ENCODE measurements at regions not wholly inside any gene's neighbourhood (a gene's known extent, or its start where the extent isn't known, plus 50 kb on each side); places are given as distances from the start of the nearest gene placed in this dataset.

DNA sequence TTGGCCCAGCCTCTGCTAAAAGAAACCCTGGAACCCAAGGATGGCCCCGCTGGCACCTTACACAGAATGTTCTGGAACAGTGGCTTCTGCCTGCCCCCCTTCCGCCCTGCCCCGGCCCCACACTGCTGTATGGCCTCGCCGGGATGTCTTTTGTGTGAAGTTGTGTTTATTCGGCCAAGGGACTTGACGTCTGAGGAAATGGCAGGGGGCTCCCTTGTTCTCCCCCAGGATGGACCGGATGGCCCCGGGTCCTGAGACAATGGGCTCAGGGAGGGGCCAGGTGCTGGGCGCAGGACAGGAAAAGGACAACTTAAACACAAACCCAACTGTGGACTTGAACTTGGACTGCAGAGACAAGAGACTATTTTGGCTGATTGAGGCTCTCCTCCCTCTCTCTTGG, 81.6 kb upstream of the GSE1 start:
- Histone ChIP-seq H2BK20ac (ENCODE audit: low read depth, low read length, poor library complexity, severe bottlenecking) (no peak overlapping the region), H3K27ac (ENCODE audit: insufficient read length, low read depth, low read length) (no peak overlapping the region), H2AK5ac (ENCODE audit: insufficient read length, low read length) (no peak overlapping the region), H2BK12ac (ENCODE audit: insufficient read length, low read depth, low read length) (no peak overlapping the region), H4K8ac (replicated peaks; ENCODE audit: insufficient read length, low read depth, low read length) (no peak overlapping the region), H2AFZ (ENCODE audit: low read length) (no peak overlapping the region), H3K79me2 (ENCODE audit: insufficient read depth, low read length) (no peaks in the 10 kb centered on the region), H4K20me1 (ENCODE audit: control insufficient read depth, insufficient read depth, insufficient read length) (no peaks in the 10 kb centered on the region), H2BK120ac (ENCODE audit: low read depth, low read length, poor library complexity, severe bottlenecking) (no peak overlapping the region), H4K5ac (ENCODE audit: insufficient read length, low read depth, low read length) (no peak overlapping the region), H3T11ph (ENCODE audit: low read length) (no peak overlapping the region), H3K56ac (ENCODE audit: insufficient read length, low read depth, low read length) (no peak overlapping the region), H3K27me3 (ENCODE audit: insufficient read depth, low read length) (no peaks in the 10 kb centered on the region), H3K23ac (ENCODE audit: insufficient read length, low read depth, low read length) (no peak overlapping the region), H3K4ac (ENCODE audit: low read depth, low read length) (no peak overlapping the region), H3K9ac (ENCODE audit: extremely low read depth, insufficient read length, low read length) (no peak overlapping the region), H3K79me1 (ENCODE audit: insufficient read depth, low read depth, low read length, poor library complexity, severe bottlenecking) (no peaks in the 10 kb centered on the region), H3K23me2 (ENCODE audit: insufficient read length, low read depth, low read length, poor library complexity, severe bottlenecking) (no peaks in the 10 kb centered on the region), H3K18ac (ENCODE audit: insufficient read length, low read depth, low read length) (no peak overlapping the region), H2BK5ac (ENCODE audit: insufficient read length, low read length) (no peak overlapping the region), H2BK15ac (ENCODE audit: low read depth, low read length) (no peak overlapping the region), H3K9me3 (ENCODE audit: control insufficient read depth, low read depth, low read length) (no peaks in the 10 kb centered on the region), H4K91ac (ENCODE audit: insufficient read length, low read depth, low read length) (no peak overlapping the region), H3K4me1 (ENCODE audit: insufficient read depth, low read length) (peaks cover 3% of the 10 kb centered on the region; the same call in 1 of the 2 replicates), H3K14ac (ENCODE audit: insufficient read depth, low read length) (no peak overlapping the region), H3K4me2 (ENCODE audit: insufficient read depth, insufficient read length, low read length) (no peak overlapping the region)
- Mint-ChIP-seq H3K4me3 (no peak overlapping the region), H3K9me3 (no peaks in the 10 kb centered on the region), H3K4me1 (peaks cover 16 to 20% of the 10 kb centered on the region in 2 experiments), H3K27me3 (ENCODE audit: low read depth) (peaks cover 3% of the 10 kb centered on the region; the same call in 1 of the 2 replicates), H3K27ac (peak overlapping the region in 1 of 3 experiments; percentile 85; a peak in 2 of 7 replicates), H3K36me3 (ENCODE audit: insufficient read depth in 1 of 3, low read depth in 3 of 3) (no peaks in the 10 kb centered on the region; a peak in 1 of 7 replicates)
- no CpG with 5 or more reads among the region's 10 CpGs for WGBS (ENCODE audit: extremely low coverage, insufficient read length, low lambda C conversion rate)
- DNase-seq: no peak
- TF ChIP-seq, protein P1, sequence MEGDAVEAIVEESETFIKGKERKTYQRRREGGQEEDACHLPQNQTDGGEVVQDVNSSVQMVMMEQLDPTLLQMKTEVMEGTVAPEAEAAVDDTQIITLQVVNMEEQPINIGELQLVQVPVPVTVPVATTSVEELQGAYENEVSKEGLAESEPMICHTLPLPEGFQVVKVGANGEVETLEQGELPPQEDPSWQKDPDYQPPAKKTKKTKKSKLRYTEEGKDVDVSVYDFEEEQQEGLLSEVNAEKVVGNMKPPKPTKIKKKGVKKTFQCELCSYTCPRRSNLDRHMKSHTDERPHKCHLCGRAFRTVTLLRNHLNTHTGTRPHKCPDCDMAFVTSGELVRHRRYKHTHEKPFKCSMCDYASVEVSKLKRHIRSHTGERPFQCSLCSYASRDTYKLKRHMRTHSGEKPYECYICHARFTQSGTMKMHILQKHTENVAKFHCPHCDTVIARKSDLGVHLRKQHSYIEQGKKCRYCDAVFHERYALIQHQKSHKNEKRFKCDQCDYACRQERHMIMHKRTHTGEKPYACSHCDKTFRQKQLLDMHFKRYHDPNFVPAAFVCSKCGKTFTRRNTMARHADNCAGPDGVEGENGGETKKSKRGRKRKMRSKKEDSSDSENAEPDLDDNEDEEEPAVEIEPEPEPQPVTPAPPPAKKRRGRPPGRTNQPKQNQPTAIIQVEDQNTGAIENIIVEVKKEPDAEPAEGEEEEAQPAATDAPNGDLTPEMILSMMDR (conservative IDR thresholded peaks at IDR 0.05): no peak

Data from H9 (cell line).